Lower leg skin (tissue), 3 donors: ENCODE measurements at regions not wholly inside any gene's neighbourhood (a gene's known extent, or its start where the extent isn't known, plus 50 kb on each side); places are given as distances from the start of the nearest gene placed in this dataset.

Experiments used
- POLR2A ChIP-seq, 2 donors: fragments of 450-650 bp; IDR thresholded peaks; one replicate each; pipeline ENCODE4 v1.6.1; 2016 to 2017; ENCODE audit warnings: antibody characterized with exemption in 2 of 2, mild to moderate bottlenecking in 1 of 2, moderate library complexity in 1 of 2
- TF ChIP-seq, protein P1 (sequence below), 3 donors: fragments of 450-650 bp; IDR thresholded peaks; one replicate each; pipeline ENCODE4 v1.5.1; 2016; ENCODE audit warnings: antibody characterized with exemption in 3 of 3, mild to moderate bottlenecking in 3 of 3, moderate library complexity in 2 of 3

DNA sequence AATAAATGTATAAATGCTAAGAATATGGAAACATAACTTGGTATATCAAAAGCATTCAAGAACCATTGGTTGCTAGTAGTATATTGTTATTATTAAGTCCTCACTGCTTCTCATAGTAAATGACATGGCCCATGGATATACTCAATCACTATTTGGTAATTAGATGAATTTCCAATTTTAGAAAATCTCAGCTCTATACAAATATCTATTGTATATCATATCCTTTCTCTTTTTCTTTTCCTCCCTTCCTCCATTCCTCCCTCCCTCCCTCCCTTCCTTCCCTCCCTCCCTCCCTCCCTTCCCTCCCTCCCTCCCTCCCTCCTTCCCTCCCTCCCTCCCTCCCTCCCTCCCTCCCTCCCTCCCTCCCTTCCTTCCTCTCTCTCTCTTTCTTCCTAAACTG lies 514.4 kb upstream of the LCORL start:
- no peak for TF ChIP-seq POLR2A (IDR thresholded peaks at IDR 0.05)
- TF ChIP-seq, protein P1, sequence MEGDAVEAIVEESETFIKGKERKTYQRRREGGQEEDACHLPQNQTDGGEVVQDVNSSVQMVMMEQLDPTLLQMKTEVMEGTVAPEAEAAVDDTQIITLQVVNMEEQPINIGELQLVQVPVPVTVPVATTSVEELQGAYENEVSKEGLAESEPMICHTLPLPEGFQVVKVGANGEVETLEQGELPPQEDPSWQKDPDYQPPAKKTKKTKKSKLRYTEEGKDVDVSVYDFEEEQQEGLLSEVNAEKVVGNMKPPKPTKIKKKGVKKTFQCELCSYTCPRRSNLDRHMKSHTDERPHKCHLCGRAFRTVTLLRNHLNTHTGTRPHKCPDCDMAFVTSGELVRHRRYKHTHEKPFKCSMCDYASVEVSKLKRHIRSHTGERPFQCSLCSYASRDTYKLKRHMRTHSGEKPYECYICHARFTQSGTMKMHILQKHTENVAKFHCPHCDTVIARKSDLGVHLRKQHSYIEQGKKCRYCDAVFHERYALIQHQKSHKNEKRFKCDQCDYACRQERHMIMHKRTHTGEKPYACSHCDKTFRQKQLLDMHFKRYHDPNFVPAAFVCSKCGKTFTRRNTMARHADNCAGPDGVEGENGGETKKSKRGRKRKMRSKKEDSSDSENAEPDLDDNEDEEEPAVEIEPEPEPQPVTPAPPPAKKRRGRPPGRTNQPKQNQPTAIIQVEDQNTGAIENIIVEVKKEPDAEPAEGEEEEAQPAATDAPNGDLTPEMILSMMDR (IDR thresholded peaks at IDR 0.05) = no peak
